Kidney capillary endothelial cell (primary cell): ENCODE measurements at regions not wholly inside any gene's neighbourhood (a gene's known extent, or its start where the extent isn't known, plus 50 kb on each side); places are given as distances from the start of the nearest gene placed in this dataset.
"Not testable (repeated sequence)": the region's sequence is repeated elsewhere in the genome, so short reads cannot be mapped to it uniquely, and the experiment has no call there.

Experiments used
- DNase-seq: peaks from one replicate; pipeline ENCODE4 v3.0.0-alpha.2; 2018; ENCODE audit warnings: low spot score

- no peak for DNase-seq
Measured at GRCh38 chr1:78715181-78715661, 65.6 kb downstream of the IFI44 start.

GRCh38 chr1:78716186-78716585 is 66.6 kb downstream of the IFI44 start:
- no peak for DNase-seq

- DNase-seq = no peak
Measured at GRCh38 chr1:78718566-78718965, 68.9 kb downstream of the IFI44 start.

GRCh38 chr1:78721136-78721535 is 71.5 kb downstream of the IFI44 start:
- no peak for DNase-seq

- no peak for DNase-seq
Measured at GRCh38 chr1:78722105-78722504, 72.5 kb downstream of the IFI44 start.

GRCh38 chr1:78722521-78722920 is 72.9 kb downstream of the IFI44 start:
- DNase-seq = no peak

GRCh38 chr1:78722947-78723346 is 73.3 kb downstream of the IFI44 start:
- no peak for DNase-seq

- no peak for DNase-seq
Measured at GRCh38 chr1:78726686-78727085, 77.1 kb downstream of the IFI44 start.

GRCh38 chr1:78728359-78728758 is 78.7 kb downstream of the IFI44 start:
- DNase-seq = no peak

- no peak for DNase-seq
Measured at GRCh38 chr1:78730054-78730453, 80.4 kb downstream of the IFI44 start.

- no peak for DNase-seq
Measured at GRCh38 chr1:78731674-78732073, 82.0 kb downstream of the IFI44 start.

- no peak for DNase-seq
Measured at GRCh38 chr1:78737241-78737640, 87.6 kb downstream of the IFI44 start.

GRCh38 chr1:78743626-78744025 is 94.0 kb downstream of the IFI44 start:
- no peak for DNase-seq

GRCh38 chr1:78745111-78745510 is 95.5 kb downstream of the IFI44 start:
- no peak for DNase-seq

GRCh38 chr1:78753679-78754078 is 104.0 kb downstream of the IFI44 start:
- DNase-seq = not testable (repeated sequence)

- no peak for DNase-seq
Measured at GRCh38 chr1:78755986-78756385, 106.4 kb downstream of the IFI44 start.

GRCh38 chr1:78758506-78758905 is 108.9 kb downstream of the IFI44 start:
- no peak for DNase-seq

- no peak for DNase-seq
Measured at GRCh38 chr1:78759881-78760280, 110.2 kb downstream of the IFI44 start.

- DNase-seq = no peak
Measured at GRCh38 chr1:78760858-78761257, 111.2 kb downstream of the IFI44 start.

GRCh38 chr1:78762113-78762512 is 112.5 kb downstream of the IFI44 start:
- no peak for DNase-seq

GRCh38 chr1:78765489-78765888 is 115.9 kb downstream of the IFI44 start:
- no peak for DNase-seq

- DNase-seq = no peak
Measured at GRCh38 chr1:78779831-78780230, 130.2 kb downstream of the IFI44 start.

- no peak for DNase-seq
Measured at GRCh38 chr1:78787544-78787943, 137.9 kb downstream of the IFI44 start.

- no peak for DNase-seq
Measured at GRCh38 chr1:78790174-78790573, 140.5 kb downstream of the IFI44 start.

- DNase-seq = no peak
Measured at GRCh38 chr1:78792756-78793155, 143.1 kb downstream of the IFI44 start.
